Activated naive CD4-positive, alpha-beta T cell treated with Interleukin-2 at 50 U/mL for 16 hours (primary cell): ENCODE measurements at regions not wholly inside any gene's neighbourhood (a gene's known extent, or its start where the extent isn't known, plus 50 kb on each side); places are given as distances from the start of the nearest gene placed in this dataset.
"Not testable (repeated sequence)": the region's sequence is repeated elsewhere in the genome, so short reads cannot be mapped to it uniquely, and the experiment has no call there.

Experiments
- DNase-seq: peaks from one replicate; pipeline ENCODE4 v3.0.0-alpha.2; 2020

DNA sequence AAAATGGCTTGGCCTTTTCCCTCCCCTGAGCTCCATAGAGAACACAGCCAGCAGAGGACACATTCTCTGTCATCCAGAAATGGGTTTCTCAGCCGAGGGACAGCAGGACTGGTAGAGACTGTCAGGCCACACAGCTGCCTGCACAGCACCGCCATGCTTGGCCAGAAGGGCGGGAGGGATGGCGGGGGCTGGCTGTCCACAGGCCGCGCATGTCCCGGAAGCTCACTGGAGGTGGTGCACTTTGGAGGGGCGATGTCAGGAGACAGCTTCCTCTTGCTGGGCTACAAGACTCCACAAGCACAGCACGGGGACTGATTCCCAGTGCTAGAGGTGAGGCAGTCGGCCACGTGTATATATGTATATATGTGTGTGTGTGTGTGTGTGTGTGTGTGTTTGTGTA, 125.3 kb downstream of the GOLGA6L4 start:
- DNase-seq: not testable (repeated sequence)

DNA sequence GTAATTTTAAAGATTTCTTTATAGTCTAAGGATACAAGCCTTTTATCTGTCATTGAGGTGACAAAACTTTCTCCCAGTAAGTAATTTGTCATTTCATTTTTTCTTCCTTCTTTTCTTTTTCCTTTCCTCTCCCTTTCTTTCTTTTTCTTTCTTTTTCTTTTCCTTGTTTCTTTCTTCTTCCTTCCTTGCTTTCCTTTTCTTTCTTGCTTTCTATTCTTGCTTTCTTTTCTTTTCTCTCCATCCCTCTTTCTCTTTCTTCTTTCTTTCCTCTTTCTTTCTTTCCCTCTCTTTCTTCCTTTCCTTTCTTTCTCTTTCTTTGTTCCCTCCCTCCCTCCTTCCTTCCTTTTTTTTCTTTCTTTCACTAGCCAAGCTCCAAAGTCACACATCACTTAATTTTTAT, 148.8 kb downstream of the GOLGA6L4 start:
- DNase-seq: not testable (repeated sequence)

GRCh38 chr15:84387086-84387485, 151.5 kb downstream of the GOLGA6L4 start:
- DNase-seq: no peak

DNA sequence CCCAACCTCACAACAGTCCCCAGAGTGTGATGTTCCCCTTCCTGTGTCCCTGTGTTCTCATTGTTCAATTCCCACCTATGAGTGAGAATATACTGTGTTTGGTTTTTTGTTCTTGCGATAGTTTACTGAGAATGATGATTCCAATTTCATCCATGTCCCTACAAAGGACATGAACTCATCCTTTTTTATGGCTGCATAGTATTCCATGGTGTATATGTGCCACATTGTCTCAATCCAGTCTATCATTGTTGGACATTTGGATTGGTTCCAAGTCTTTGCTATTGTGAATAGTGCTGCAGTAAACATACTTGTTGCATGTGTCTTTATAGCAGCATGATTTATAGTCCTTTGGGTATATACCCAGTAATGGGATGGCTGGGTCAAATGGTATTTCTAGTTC, 152.6 kb downstream of the GOLGA6L4 start:
- DNase-seq: not testable (repeated sequence)

DNA sequence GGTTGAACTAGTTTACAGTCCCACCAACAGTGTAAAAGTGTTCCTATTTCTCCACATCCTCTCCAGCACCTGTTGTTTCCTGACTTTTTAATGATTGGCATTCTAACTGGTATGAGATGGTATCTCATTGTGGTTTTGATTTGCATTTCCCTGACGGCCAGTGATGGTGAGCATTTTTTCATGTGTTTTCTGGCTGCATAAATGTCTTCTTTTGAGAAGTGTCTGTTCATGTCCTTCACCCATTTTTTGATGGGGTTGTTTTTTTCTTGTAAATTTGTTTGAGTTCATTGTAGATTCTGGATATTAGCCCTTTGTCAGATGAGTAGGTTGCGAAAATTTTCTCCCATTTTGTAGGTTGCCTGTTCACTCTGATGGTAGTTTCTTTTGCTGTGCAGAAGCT, 153.1 kb downstream of the GOLGA6L4 start:
- DNase-seq: not testable (repeated sequence)

- DNase-seq: not testable (repeated sequence)
Observed at GRCh38 chr15:84390324-84390723, 154.8 kb downstream of the GOLGA6L4 start.

- no peak for DNase-seq
Observed at GRCh38 chr15:84391191-84391590, 155.6 kb downstream of the GOLGA6L4 start.

DNA sequence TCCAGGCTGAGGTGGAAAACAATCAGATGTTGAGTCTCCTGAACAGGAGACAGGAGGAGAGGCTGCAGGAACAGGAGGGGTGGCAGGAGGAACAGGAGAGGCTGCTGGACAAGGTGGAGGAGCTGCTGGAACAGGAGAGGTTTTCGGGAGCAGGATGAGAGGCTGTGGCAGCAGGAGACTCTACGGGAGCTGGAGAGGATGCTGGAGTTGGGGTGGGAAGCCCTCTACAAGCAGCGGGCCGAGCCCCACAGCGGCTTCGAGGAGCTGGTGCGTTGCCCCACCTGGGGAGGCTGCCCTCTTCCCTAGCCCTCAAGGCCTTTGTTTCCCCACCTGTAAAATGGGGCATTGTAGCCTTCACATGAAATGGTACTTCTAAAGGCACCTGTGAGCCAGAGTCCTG, 156.4 kb downstream of the GOLGA6L4 start:
- DNase-seq: not testable (repeated sequence)

DNA sequence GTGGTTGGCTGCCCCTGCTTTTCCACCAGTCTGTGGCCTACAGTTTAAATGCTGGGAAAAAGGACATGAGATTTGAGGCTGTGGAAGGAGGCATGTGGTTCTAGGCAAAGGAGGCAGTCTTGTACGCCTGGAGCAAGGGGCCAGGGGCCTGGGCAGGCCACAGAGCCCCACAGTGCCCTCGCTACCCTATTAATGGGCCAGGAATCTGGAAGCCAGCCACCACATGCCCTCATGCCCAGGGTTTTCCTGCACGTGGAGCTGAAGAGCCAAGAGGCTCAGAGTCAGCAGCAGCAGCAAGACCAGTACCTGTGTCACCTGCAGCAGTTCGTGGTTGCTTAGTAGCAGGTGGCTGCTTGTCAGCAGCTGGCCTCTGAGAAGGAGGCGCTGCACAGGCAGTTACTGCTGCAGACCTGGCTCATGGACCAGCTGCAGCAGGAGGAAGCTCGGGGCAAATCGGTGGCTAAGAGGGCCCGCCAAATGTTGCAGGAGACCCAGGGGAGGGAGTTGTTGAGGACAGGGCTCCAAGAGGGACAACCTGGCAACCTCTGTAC, 157.9 kb downstream of the GOLGA6L4 start:
- not testable (repeated sequence) for DNase-seq

GRCh38 chr15:84393966-84394365, 158.4 kb downstream of the GOLGA6L4 start:
- not testable (repeated sequence) for DNase-seq

- not testable (repeated sequence) for DNase-seq
Observed at GRCh38 chr15:84395384-84395783, 159.8 kb downstream of the GOLGA6L4 start.

DNA sequence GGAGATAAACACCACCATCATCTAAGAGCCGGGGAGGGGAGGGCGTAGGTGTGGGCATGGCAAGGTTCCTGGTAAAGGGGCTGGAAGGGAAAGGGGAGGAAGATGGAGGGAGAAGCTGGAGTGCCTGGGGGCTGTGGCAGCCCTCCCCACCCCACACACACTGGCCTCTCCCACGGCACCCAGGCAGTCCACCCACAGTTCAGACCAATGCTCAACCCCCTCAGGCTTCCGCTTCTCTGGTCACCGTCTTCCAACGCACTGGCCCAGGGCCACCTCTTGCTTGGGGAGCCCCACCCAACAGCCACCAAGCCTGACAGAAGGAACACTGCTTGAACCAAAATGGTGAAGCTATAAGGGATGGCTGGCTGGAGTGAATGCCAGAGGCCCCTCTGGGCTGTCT, 160.3 kb downstream of the GOLGA6L4 start:
- not testable (repeated sequence) for DNase-seq

DNA sequence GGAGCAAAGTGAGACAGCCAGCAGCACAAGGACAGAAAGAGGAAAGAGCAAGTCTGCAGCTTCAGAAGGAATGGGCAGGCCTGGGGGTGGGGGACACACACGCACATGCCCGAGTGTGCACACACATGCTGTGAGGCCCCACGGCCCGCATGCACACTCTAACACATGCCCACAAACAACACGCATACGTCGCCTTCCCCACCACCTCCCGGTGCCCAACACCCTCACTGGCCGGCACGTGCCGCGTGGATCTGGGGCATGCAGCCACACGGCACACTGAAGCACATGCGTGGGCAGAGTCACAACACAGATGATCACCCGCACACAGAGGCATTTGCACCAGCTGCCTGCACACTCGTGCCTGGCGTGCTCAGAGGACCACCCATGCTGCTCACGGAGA, 161.5 kb downstream of the GOLGA6L4 start:
- DNase-seq: not testable (repeated sequence)

- not testable (repeated sequence) for DNase-seq
Observed at GRCh38 chr15:84398087-84398486, 162.5 kb downstream of the GOLGA6L4 start.

- DNase-seq: no peak
Observed at GRCh38 chr15:84398763-84399701, 163.5 kb downstream of the GOLGA6L4 start.

DNA sequence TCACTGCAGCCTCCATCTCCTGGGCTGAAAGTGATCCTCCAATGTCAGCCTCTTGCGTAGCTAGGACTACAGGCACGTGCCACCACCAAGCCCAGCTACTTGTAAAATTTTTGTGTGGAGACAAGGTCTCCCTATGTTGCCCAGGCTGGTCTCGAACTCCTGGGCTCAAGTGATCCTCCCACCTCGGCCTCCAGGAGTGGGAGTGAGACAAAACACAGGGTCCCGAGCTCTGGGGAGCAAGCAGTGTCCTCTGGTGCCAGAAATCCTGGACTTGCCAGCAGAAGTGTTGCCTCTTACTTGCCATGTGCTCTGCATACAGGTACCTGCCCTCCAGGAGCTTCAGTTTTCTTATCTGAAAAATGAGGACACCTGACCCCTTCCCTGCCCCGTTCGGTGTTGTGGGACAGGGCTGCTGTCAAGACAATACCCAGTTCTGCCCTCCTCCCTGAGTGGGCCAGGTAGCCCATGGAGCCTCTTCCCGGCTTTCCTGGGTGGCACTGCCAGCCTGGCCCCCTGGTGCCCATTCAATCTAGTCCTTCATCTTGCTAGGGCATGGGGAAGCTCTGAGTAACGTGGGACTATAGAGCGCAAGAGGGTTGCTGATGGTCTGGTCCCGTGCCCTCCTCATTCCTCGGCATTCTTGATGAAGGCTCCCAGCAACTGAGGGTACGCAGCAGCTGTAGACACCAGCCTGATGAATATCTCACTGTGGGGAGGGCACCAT, 164.6 kb downstream of the GOLGA6L4 start:
- no peak for DNase-seq

DNA sequence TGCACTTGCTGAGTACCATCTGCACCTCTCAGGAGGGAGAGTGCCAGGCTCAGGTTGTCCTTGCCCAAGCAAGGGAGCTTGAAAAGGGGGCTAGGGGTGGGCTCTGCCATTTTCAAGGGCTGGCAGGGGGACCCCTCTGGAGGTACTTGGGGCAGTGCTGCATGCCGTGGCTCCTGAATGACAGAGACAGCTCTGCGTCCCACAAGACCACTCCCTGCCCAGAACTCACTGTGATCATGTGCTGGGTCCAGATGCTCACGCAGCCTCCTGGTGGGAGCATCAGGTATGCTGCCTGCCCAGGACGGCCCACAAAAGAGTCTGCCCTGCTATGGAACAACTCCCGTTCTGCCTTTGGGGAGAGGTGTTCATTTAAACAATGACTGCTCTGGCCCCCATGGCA, 165.2 kb downstream of the GOLGA6L4 start:
- no peak for DNase-seq

- not testable (repeated sequence) for DNase-seq
Observed at GRCh38 chr15:84401461-84401860, 165.9 kb downstream of the GOLGA6L4 start.

- DNase-seq: not testable (repeated sequence)
Observed at GRCh38 chr15:84401891-84402840, 166.6 kb downstream of the GOLGA6L4 start.

DNA sequence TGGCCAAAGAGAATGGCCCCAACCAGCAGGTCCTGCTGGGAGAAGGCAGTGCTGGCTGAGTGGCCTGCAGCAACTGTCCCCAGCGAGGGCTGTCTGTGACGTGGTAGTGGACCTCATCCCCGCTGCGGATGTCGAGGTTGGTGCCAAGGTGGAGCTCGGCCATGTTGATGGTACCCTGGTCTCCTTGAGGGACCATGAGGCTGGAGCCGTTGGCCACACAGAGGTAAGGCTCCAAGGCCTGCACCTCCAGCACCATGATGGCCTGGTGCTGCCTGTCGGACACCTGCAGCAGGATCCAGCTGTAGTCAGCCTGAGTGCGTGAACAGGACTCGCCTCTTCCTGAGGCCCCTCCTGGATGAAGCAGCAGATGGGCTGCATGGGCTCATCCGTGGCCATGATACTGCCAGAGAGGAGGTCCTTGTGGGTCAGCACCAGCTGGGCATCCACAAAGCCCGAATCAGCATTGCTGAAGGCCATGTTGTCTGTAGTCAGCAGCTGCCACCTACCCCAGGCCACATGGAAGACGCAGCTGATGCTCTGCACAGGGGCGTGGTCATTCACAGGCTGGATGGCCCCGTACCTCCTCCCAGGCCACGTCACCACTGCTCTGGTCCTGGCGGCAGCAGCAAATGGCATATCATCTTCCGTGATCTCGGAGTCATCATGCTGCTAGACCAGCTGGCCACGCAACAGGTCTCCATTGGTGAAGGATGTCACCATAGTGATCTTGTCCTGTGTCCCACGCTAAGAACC, 167.5 kb downstream of the GOLGA6L4 start:
- DNase-seq: no peak

- DNase-seq: not testable (repeated sequence)
Observed at GRCh38 chr15:84409357-84409756, 173.8 kb downstream of the GOLGA6L4 start.
